WERI-Rb-1 (cell line): ENCODE measurements at regions not wholly inside any gene's neighbourhood (a gene's known extent, or its start where the extent isn't known, plus 50 kb on each side); places are given as distances from the start of the nearest gene placed in this dataset.

Source experiments
- DNase-seq: peaks from one replicate; pipeline ENCODE4 v3.0.0-alpha.2; 2020
- H3K27ac ChIP-seq: fragments of 250-450 bp; sonication (Bioruptor Pico); 2 replicates; pipeline ENCODE4 v1.5.1; 2020; ENCODE audit warnings: mild to moderate bottlenecking, moderate library complexity
- H3K27me3 ChIP-seq: fragments of 250-450 bp; sonication (Bioruptor Pico); 2 replicates; pipeline ENCODE4 v1.5.1; 2021; ENCODE audit warnings: mild to moderate bottlenecking, low read depth, moderate library complexity; ENCODE audit not compliant: insufficient read depth, severe bottlenecking
- H3K36me3 ChIP-seq: fragments of 250-450 bp; sonication (Bioruptor Pico); 2 replicates; pipeline ENCODE4 v1.5.1; 2020; ENCODE audit warnings: mild to moderate bottlenecking, moderate library complexity
- H3K4me3 ChIP-seq: 2 replicates; pipeline ENCODE4 v1.5.1; 2011; ENCODE audit warnings: low read depth, mild to moderate bottlenecking, control low read depth, low read length
- H3K9me3 ChIP-seq: fragments of 250-450 bp; sonication (Bioruptor Pico); 2 replicates; pipeline ENCODE4 v1.5.1; 2021; ENCODE audit warnings: mild to moderate bottlenecking, moderate library complexity; ENCODE audit not compliant: severe bottlenecking
- CTCF ChIP-seq: IDR thresholded peaks from 2 replicates; pipeline ENCODE4 v1.5.1; 2011; ENCODE audit warnings: low read depth, mild to moderate bottlenecking, control low read depth, inconsistent platforms, low read length

- Histone ChIP-seq H3K36me3 (no peaks in the 10 kb centered on the region), H3K9me3 (no peaks in the 10 kb centered on the region), H3K27ac (no peak overlapping the region), H3K4me3 (no peak overlapping the region), H3K27me3 (no peaks in the 10 kb centered on the region)
- no peak for TF ChIP-seq CTCF
- no peak for DNase-seq
Measured at GRCh38 chr5:164060786-164061355, 555.5 kb downstream of the MAT2B start.

- TF ChIP-seq CTCF = no peak
- Histone ChIP-seq H3K36me3 (no peaks in the 10 kb centered on the region), H3K27me3 (no peaks in the 10 kb centered on the region), H3K4me3 (no peak overlapping the region), H3K27ac (no peak overlapping the region), H3K9me3 (no peaks in the 10 kb centered on the region)
- no peak for DNase-seq
Measured at GRCh38 chr5:164062304-164062703, 556.9 kb downstream of the MAT2B start.

- Histone ChIP-seq H3K4me3 (no peak overlapping the region), H3K27me3 (no peaks in the 10 kb centered on the region), H3K27ac (no peak overlapping the region), H3K9me3 (no peaks in the 10 kb centered on the region), H3K36me3 (no peaks in the 10 kb centered on the region)
- no peak for TF ChIP-seq CTCF
- DNase-seq = no peak
Measured at GRCh38 chr5:164065266-164065665, 559.8 kb downstream of the MAT2B start.

GRCh38 chr5:164071671-164072070 is 566.3 kb downstream of the MAT2B start:
- no peak overlapping the region for H3K4me3 ChIP-seq
- no peak for TF ChIP-seq CTCF

GRCh38 chr5:164073081-164073480 is 567.7 kb downstream of the MAT2B start:
- Histone ChIP-seq H3K27ac (no peak overlapping the region), H3K36me3 (no peaks in the 10 kb centered on the region), H3K27me3 (no peaks in the 10 kb centered on the region), H3K4me3 (no peak overlapping the region), H3K9me3 (no peaks in the 10 kb centered on the region)
- no peak for DNase-seq
- TF ChIP-seq CTCF = no peak

More at GRCh38 chr5:164071671-164072070, 566.3 kb downstream of the MAT2B start:
- DNase-seq = no peak
- H3K9me3 ChIP-seq = no peaks in the 10 kb centered on the region
- H3K27ac ChIP-seq = no peak overlapping the region
- H3K36me3 ChIP-seq = no peaks in the 10 kb centered on the region
- H3K27me3 ChIP-seq = no peaks in the 10 kb centered on the region

- Histone ChIP-seq H3K36me3 (no peaks in the 10 kb centered on the region), H3K9me3 (no peaks in the 10 kb centered on the region), H3K4me3 (no peak overlapping the region), H3K27me3 (no peaks in the 10 kb centered on the region), H3K27ac (no peak overlapping the region)
- no peak for TF ChIP-seq CTCF
- DNase-seq = no peak
Measured at GRCh38 chr5:164076556-164076955, 571.1 kb downstream of the MAT2B start.
